ENCODE measurements at regions not wholly inside any gene's neighbourhood (a gene's known extent, or its start where the extent isn't known, plus 50 kb on each side); places are given as distances from the start of the nearest gene placed in this dataset.

DNA sequence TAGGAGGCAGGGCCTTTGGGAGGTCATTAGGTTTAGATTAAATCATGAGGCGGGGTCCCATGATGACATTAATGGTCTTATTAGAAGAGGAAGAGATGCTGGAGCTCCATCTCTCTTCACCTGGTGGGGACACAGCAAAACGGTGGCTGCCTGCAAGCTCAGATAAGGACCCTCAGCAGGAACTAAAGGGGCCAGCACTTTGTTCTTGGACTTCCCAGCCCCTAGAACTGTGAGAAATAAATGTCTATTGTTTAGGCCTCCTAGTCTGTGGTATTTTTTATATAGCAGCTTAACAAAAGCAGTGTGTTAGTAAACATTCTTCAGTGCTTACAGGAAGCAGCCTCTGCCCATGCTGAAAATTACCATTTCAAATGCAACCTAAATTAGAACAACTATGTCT is 157.6 kb downstream of the FOXA2 start:
- POLR2A ChIA-PET (ENCODE audit: partially characterized antibody): no interaction called here
- no peaks in the 10 kb centered on the region for H3K36me3 ChIP-seq (ENCODE audit: insufficient read depth, low read length)
- H3K4me3 ChIP-seq (ENCODE audit: low read length in 2 of 2): no peak overlapping the region
- no peak overlapping the region for H3K27ac Mint-ChIP-seq
- no peaks in the 10 kb centered on the region for H3K4me1 ChIP-seq (ENCODE audit: insufficient read depth, low read length)
- DNase-seq: no peak
- no peaks in the 10 kb centered on the region for H3K4me1 Mint-ChIP-seq
- H3K9me3 ChIP-seq (ENCODE audit: control insufficient read depth in 1 of 2, low read length in 2 of 2): no peaks in the 10 kb centered on the region
- H3K27me3 ChIP-seq (ENCODE audit: insufficient read depth, low read length): no peaks in the 10 kb centered on the region
- H3K9me3 Mint-ChIP-seq: peaks cover 0 to 9% (median 4%) of the 10 kb centered on the region in 8 donors
- CTCF ChIA-PET (ENCODE audit: partially characterized antibody): no interaction called here
- H3K27me3 Mint-ChIP-seq: no peaks in the 10 kb centered on the region
- H3K4me3 Mint-ChIP-seq: no peak overlapping the region
- H3K36me3 Mint-ChIP-seq: no peaks in the 10 kb centered on the region
- no peak overlapping the region for H3K27ac ChIP-seq (ENCODE audit: low read depth, low read length)
- intact Hi-C loops (cut with micrococcal nuclease): no loop called here

GRCh38 chr20:22425344-22426295 is 158.8 kb downstream of the FOXA2 start:
- H3K36me3 Mint-ChIP-seq: no peaks in the 10 kb centered on the region
- H3K27ac Mint-ChIP-seq: no peak overlapping the region
- H3K4me1 ChIP-seq (ENCODE audit: insufficient read depth, low read length): no peaks in the 10 kb centered on the region
- H3K9me3 Mint-ChIP-seq: peaks cover 0 to 15% (median 5%) of the 10 kb centered on the region in 8 donors
- H3K27me3 ChIP-seq (ENCODE audit: insufficient read depth, low read length): no peaks in the 10 kb centered on the region
- no peaks in the 10 kb centered on the region for H3K4me1 Mint-ChIP-seq
- intact Hi-C loops (cut with micrococcal nuclease): no loop called here
- no peaks in the 10 kb centered on the region for H3K9me3 ChIP-seq (ENCODE audit: control insufficient read depth in 1 of 2, low read length in 2 of 2)
- no peak overlapping the region for H3K27ac ChIP-seq (ENCODE audit: low read depth, low read length)
- CTCF ChIA-PET (ENCODE audit: partially characterized antibody): no interaction called here
- no peak overlapping the region for H3K4me3 Mint-ChIP-seq
- H3K27me3 Mint-ChIP-seq: no peaks in the 10 kb centered on the region
- DNase-seq: no peak
- H3K36me3 ChIP-seq (ENCODE audit: insufficient read depth, low read length): no peaks in the 10 kb centered on the region
- POLR2A ChIA-PET (ENCODE audit: partially characterized antibody): no interaction called here
- H3K4me3 ChIP-seq (ENCODE audit: low read length in 2 of 2): no peak overlapping the region

DNA sequence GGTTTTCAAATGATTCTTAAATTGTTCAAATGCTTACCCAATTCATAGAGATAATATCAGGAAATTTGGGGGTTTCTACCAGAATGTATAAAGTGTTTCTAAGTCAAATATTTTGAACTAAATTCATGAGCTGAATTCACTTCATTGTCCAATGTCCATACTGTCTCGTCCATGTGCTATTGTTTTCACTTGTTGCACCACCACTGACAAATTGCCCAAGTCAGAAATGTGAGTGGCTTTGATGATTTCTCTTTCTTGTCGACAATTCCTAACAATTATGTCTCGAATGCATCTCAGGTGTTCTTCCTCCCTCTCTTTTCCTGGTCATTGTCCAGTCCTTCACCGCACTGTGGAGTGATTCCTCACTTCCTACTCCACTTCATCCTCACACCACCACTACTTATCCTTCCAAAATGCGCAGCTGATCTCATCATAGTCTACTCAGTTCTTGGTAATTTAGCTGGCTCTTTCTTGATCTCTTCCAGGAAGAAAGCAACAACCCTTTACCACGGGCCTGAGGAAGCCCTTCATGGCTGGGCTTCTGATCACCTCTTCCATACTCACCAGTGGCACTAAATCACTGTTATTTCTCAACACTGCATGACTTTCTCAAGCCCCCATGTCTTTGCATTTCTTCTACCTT is 161.1 kb downstream of the FOXA2 start:
- no peak for DNase-seq
- no peak overlapping the region for H3K4me3 Mint-ChIP-seq
- H3K36me3 Mint-ChIP-seq: no peaks in the 10 kb centered on the region
- ChIA-PET POLR2A (ENCODE audit: partially characterized antibody) (no interaction called here), CTCF (ENCODE audit: partially characterized antibody) (no interaction called here)
- no peaks in the 10 kb centered on the region for H3K9me3 ChIP-seq (ENCODE audit: control insufficient read depth in 1 of 2, low read length in 2 of 2)
- H3K27ac Mint-ChIP-seq: no peak overlapping the region
- no peaks in the 10 kb centered on the region for H3K27me3 Mint-ChIP-seq
- H3K27me3 ChIP-seq (ENCODE audit: insufficient read depth, low read length): no peaks in the 10 kb centered on the region
- intact Hi-C loops (cut with micrococcal nuclease): no loop called here
- no peak overlapping the region for H3K4me3 ChIP-seq (ENCODE audit: low read length in 2 of 2)
- H3K27ac ChIP-seq (ENCODE audit: low read depth, low read length): no peak overlapping the region
- H3K4me1 ChIP-seq (ENCODE audit: insufficient read depth, low read length): no peaks in the 10 kb centered on the region
- no peaks in the 10 kb centered on the region for H3K36me3 ChIP-seq (ENCODE audit: insufficient read depth, low read length)
- H3K9me3 Mint-ChIP-seq: peaks cover 0 to 13% (median 4%) of the 10 kb centered on the region in 8 donors
- H3K4me1 Mint-ChIP-seq: no peaks in the 10 kb centered on the region

DNA sequence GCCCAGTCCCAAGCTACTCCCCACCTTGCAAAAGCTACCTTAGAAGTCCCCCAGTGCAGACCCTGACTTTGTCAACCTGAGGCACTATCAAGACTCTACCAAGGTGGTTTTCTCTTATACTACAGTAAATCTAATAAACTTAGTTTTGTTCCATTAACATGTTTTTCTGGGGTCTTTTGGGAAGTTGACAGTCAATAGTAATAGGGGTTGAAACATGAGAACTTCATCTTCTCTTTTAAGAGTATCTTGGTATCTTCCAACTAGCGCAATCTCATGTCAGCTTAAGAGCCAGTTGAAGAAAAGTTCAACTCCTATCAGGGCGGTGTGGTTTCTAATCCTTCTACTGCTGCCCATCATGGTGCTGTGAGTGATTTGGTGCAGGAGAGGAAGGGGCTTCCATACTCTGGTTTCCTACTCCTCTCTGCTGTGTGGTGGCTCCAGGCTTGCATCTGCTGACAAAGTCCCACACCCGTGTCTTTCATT is 164.2 kb downstream of the FOXA2 start:
- Histone ChIP-seq H3K4me3 (ENCODE audit: low read length in 2 of 2) (no peak overlapping the region), H3K27ac (ENCODE audit: low read depth, low read length) (no peak overlapping the region), H3K4me1 (ENCODE audit: insufficient read depth, low read length) (no peaks in the 10 kb centered on the region), H3K36me3 (ENCODE audit: insufficient read depth, low read length) (no peaks in the 10 kb centered on the region), H3K9me3 (ENCODE audit: control insufficient read depth in 1 of 2, low read length in 2 of 2) (no peaks in the 10 kb centered on the region), H3K27me3 (ENCODE audit: insufficient read depth, low read length) (no peaks in the 10 kb centered on the region)
- POLR2A ChIA-PET (ENCODE audit: partially characterized antibody): no interaction called here
- Mint-ChIP-seq H3K9me3 (peaks cover 0 to 14% (median 5%) of the 10 kb centered on the region in 8 donors), H3K36me3 (no peaks in the 10 kb centered on the region), H3K4me3 (no peak overlapping the region), H3K27me3 (no peaks in the 10 kb centered on the region), H3K4me1 (no peaks in the 10 kb centered on the region), H3K27ac (no peak overlapping the region)
- intact Hi-C loops (cut with micrococcal nuclease): no loop called here
- no peak for DNase-seq
- CTCF ChIA-PET (ENCODE audit: partially characterized antibody): no interaction called here

DNA sequence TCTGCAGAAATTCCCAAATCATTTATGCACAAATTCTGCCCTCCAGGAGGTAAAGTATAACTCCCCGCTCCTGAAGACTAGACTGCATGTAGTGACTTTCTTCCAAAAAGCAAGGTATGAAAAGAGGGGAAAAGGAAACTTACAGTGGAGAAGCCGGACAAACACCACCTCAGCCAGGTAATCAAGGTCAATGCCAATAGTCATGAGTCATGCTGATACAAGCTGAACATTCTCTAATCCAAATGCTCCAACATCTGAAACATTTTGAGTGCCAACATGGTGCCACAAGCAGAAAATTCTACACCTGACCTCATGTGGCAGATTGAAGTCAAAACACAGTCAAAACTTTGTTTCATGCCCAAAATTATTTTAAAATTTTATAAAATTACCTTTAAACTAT is 165.6 kb downstream of the FOXA2 start:
- Mint-ChIP-seq H3K36me3 (no peaks in the 10 kb centered on the region), H3K4me3 (no peak overlapping the region), H3K27me3 (no peaks in the 10 kb centered on the region), H3K4me1 (no peaks in the 10 kb centered on the region), H3K27ac (no peak overlapping the region), H3K9me3 (peaks cover 0 to 15% (median 5%) of the 10 kb centered on the region in 8 donors)
- H3K4me1 ChIP-seq (ENCODE audit: insufficient read depth, low read length): no peaks in the 10 kb centered on the region
- H3K27me3 ChIP-seq (ENCODE audit: insufficient read depth, low read length): no peaks in the 10 kb centered on the region
- intact Hi-C loops (cut with micrococcal nuclease): no loop called here
- no peaks in the 10 kb centered on the region for H3K36me3 ChIP-seq (ENCODE audit: insufficient read depth, low read length)
- no peak overlapping the region for H3K4me3 ChIP-seq (ENCODE audit: low read length in 2 of 2)
- no peak overlapping the region for H3K27ac ChIP-seq (ENCODE audit: low read depth, low read length)
- CTCF ChIA-PET (ENCODE audit: partially characterized antibody): no interaction called here
- no peak for DNase-seq
- no peaks in the 10 kb centered on the region for H3K9me3 ChIP-seq (ENCODE audit: control insufficient read depth in 1 of 2, low read length in 2 of 2)
- POLR2A ChIA-PET (ENCODE audit: partially characterized antibody): no interaction called here

- Histone ChIP-seq H3K4me1 (ENCODE audit: insufficient read depth, low read length) (no peaks in the 10 kb centered on the region), H3K4me3 (ENCODE audit: low read length in 2 of 2) (no peak overlapping the region), H3K9me3 (ENCODE audit: control insufficient read depth in 1 of 2, low read length in 2 of 2) (no peaks in the 10 kb centered on the region), H3K27me3 (ENCODE audit: insufficient read depth, low read length) (no peaks in the 10 kb centered on the region), H3K36me3 (ENCODE audit: insufficient read depth, low read length) (no peaks in the 10 kb centered on the region), H3K27ac (ENCODE audit: low read depth, low read length) (no peak overlapping the region)
- POLR2A ChIA-PET (ENCODE audit: partially characterized antibody): no interaction called here
- Mint-ChIP-seq H3K4me1 (no peaks in the 10 kb centered on the region), H3K36me3 (no peaks in the 10 kb centered on the region), H3K27ac (no peak overlapping the region), H3K27me3 (no peaks in the 10 kb centered on the region), H3K9me3 (peaks cover 0 to 10% (median 6%) of the 10 kb centered on the region in 8 donors), H3K4me3 (no peak overlapping the region)
- CTCF ChIA-PET (ENCODE audit: partially characterized antibody): no interaction called here
- no peak for DNase-seq
- intact Hi-C loops (cut with micrococcal nuclease): no loop called here
These were observed 170.0 kb downstream of the FOXA2 start for GRCh38 chr20:22414305-22414742.

DNA sequence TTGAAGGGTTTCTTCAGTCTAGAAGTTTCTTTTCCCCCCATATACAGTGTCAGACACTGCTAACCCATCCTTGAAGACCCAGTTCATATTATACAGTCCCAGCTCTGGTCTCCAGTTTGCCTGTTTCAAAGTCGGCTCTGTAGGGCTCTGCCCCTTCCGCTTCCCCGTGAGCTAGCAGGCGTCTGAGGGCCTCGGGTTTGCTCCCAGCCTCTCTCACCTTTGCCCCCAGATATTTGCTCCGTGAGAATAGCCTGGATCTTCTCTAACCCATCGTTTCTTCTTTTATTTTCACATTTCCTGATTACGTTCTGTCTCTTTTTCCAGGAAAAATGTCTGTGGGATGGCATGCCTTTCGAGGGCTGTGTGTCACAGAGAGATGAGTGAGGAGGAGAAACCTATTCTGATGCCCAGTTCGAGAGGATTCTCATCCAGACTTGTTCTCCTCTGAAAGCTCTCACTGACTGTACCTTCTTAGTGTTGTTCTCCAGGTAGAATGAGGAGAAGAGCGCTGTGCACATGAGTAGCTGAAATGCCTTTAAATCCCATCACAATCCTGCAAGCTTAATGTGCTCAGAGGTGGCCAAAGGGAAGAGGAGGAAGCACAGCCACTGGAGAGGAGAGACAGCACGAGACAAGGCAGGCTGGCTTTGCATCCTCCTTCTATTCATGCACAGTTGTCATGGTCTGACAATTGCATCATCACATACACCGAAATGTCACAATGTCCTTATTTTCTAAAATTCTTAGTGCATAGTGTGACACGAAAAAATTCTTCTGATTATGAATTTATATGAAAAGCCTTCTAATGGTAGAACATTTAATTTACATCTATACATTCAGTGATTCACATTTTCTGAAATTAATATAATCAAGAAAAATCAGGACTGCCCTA is 171.1 kb downstream of the FOXA2 start:
- Histone ChIP-seq H3K4me1 (ENCODE audit: insufficient read depth, low read length) (no peaks in the 10 kb centered on the region), H3K4me3 (ENCODE audit: low read length in 2 of 2) (no peak overlapping the region), H3K27ac (ENCODE audit: low read depth, low read length) (no peak overlapping the region), H3K27me3 (ENCODE audit: insufficient read depth, low read length) (no peaks in the 10 kb centered on the region), H3K9me3 (ENCODE audit: control insufficient read depth in 1 of 2, low read length in 2 of 2) (no peaks in the 10 kb centered on the region), H3K36me3 (ENCODE audit: insufficient read depth, low read length) (no peaks in the 10 kb centered on the region)
- intact Hi-C loops (cut with micrococcal nuclease): no loop called here
- CTCF ChIA-PET (ENCODE audit: partially characterized antibody): no interaction called here
- no peaks in the 10 kb centered on the region for H3K4me1 Mint-ChIP-seq
- H3K36me3 Mint-ChIP-seq: no peaks in the 10 kb centered on the region
- H3K27me3 Mint-ChIP-seq: no peaks in the 10 kb centered on the region
- H3K27ac Mint-ChIP-seq: no peak overlapping the region
- DNase-seq: no peak
- POLR2A ChIA-PET (ENCODE audit: partially characterized antibody): no interaction called here
- no peak overlapping the region for H3K4me3 Mint-ChIP-seq
- peaks cover 0 to 14% (median 8%) of the 10 kb centered on the region in 8 donors for H3K9me3 Mint-ChIP-seq

Data from CD4-positive, alpha-beta memory T cell (primary cell).